ENCODE measurements at regions not wholly inside any gene's neighbourhood (a gene's known extent, or its start where the extent isn't known, plus 50 kb on each side); places are given as distances from the start of the nearest gene placed in this dataset.

DNA sequence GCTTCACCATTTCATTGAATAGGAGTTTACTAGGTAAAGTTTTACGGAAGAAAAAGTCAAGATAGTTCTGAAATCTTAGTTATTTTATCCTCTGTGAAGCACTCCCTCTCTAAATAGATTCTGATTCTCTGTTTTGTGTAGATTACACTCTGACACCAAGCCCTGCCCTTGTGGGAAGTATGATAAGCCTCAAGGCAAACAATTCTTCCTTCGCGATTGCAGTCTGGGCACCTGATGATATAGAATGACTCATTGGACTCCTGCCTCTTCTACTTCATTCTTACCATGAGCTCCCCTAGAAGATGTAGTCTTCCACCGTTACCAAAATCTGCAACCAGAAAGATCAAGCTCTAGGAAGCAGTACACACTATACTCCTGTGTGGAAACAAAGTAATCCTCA lies 626.9 kb upstream of the PTGER4 start:
- DNase-seq (ENCODE audit: low read depth, low spot score): no peak

DNA sequence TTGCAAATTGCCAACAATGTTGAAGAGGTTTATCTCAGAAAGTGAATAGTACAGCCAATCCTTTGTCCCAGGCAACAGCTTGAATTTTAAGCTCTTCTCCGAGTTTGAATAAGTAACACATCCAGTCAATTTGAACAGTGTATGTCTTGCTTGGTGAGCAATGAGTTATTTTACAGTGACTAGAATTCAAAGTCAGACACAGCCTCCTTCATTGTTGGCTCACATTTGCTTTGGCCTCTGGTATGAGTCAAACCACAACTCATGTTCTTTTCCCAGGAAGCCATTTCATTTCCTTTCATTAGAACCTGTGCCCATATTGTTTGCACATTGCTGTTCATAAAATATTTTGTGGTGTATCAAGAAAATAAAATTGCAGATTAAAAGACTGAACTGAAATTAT lies 622.0 kb upstream of the DAB2 start:
- DNase-seq (ENCODE audit: low read depth, low spot score): no peak

DNA sequence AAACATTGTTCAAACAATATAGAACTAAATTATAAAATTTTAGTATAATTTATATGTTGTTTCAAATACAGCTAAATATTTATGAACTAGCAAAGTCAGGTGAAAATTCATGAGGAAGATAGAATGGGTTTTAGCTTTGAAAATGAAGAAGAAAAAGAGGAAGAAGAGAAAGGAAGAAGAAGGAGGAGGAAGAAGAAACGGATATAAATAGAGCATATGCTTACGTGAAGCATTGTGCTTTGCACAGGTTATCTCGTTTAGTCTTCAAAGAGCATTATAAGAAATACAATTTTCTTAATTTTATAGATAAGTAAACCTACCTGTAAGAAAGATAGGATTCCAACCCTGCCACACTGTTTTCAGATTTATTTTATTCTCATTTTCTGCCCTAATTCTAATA lies 620.6 kb upstream of the DAB2 start:
- DNase-seq (ENCODE audit: low read depth, low spot score): no peak

DNA sequence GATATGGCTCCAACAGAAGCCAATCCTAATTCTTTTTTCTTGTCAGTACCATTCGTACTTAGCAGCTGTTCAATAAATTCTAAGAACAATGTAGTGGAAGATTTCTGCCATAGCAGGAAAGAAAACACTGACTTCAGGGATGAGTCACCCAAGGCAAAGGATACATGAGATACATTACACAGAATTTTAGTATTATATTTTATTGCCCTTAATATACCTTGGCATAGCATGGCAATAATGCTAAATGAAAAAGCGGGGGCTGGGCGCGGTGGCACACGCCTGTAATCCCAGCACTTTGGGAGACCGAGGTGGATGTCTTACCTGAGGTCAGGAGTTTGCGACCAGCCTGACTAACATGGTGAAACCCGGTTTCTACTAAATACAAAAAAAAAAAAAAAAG lies 619.1 kb upstream of the DAB2 start:
- DNase-seq (ENCODE audit: low read depth, low spot score): no peak

DNA sequence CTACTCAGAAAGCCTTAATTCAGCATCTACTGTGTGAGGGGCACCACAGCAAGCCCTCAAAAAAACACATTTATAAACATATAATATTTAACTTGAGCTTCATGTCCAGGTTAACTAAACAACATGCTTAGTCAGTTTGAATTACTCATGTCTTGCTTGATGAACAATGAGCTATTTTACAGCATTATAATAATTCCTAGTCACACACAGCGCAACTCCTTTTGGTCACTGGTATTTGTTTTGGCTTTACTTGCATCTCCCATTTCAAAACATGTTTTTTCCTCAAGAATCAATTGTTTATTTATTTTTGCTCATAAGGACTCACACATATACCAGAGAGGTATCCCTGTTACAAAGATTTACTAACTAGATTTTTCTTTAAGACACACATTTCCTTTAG lies 616.7 kb upstream of the DAB2 start:
- DNase-seq (ENCODE audit: low read depth, low spot score): no peak

DNA sequence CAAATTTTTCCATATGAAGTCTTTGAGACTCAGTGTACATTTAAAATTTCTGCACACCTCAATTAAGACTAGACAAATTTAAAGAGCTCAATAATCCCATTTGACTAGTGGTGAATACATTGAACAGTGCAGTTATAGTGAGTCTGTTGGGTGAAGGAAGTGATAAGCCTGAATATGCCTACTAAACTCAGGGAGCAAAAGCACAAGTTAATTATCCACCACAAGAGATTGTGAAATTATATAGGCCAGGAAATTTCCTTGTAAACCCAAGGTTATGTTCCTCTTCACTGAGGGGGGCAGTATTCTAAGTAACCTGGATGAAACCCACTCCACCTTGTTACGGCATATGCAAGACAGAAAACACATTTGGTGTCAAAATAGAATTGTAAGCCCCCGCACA lies 612.9 kb upstream of the DAB2 start:
- no peak for DNase-seq (ENCODE audit: low read depth, low spot score)

DNA sequence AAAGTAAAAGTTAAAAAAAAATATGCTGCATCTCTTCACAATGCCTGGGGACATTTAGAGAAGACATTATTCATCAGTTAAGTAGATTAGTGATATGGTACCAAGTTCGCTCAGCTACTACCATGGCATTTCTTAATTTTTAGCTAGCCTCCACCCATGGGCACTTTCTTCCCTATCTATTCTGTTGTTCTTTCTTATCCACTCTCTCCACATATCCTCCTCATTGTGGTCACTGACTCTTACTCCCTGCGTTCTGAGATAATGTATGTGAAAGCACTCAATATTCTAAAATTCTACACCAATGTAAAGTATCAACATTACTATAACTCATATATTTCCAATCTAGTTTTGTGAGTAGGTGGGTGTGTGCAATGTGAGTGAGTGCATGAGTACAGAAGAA lies 609.7 kb upstream of the DAB2 start:
- DNase-seq (ENCODE audit: low read depth, low spot score): no peak

DNA sequence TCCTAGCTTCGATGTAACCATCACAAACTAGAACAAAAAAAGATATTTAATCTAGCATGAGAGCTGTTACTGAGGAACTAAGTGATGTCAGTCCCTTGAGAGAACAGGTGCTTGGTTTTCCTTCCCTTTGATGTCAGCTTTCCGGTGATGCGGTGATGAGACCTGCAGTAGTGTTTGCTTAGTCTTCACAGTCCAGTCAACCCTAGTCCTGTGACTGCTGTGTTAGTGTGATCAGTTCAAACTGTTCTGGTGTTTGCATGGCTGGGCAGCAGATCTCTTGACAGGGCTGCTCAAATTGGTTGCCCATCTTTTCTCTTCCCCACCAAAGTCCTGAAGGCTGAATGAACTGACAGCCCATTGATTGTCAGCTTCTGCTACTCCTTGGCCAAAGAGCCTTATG lies 608.6 kb upstream of the DAB2 start:
- DNase-seq (ENCODE audit: low read depth, low spot score): no peak

DNA sequence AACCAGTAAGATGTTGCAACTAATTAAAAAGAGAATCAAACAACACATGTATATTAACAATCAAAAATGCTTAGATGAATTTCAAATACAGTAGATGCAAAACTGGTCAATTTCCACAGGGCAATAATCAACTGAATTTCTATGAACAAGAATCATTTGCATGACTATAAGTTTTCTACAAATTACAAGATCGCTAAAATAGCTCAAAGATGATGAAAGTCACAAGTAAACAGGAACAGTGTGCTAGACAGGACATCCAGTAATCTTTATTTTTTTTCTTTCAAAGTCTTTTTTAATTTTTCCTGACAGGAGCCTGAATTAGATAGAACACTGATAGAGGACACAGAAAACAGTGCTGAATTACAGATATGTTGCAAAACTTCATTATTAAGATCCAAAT lies 608.2 kb upstream of the DAB2 start:
- no peak for DNase-seq (ENCODE audit: low read depth, low spot score)

DNA sequence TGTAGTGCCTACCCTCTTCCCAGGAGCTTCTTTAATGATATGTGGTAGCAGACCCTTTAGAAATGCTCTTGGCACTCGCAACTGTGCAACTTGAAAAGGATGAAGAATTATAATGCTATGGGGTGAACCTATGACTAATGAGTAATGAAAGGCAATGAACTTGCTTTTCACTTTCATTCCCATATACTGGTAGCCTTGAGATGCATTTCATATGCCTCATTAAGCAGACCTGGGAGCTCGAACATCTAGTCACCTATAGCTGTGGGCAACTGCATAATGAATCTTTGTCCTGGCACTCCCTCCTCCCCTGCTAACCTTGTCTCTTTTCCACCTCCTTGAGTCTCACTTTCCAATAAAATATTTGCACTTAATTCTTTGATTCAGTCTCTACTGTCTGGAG lies 605.9 kb upstream of the DAB2 start:
- DNase-seq (ENCODE audit: low read depth, low spot score): no peak

DNA sequence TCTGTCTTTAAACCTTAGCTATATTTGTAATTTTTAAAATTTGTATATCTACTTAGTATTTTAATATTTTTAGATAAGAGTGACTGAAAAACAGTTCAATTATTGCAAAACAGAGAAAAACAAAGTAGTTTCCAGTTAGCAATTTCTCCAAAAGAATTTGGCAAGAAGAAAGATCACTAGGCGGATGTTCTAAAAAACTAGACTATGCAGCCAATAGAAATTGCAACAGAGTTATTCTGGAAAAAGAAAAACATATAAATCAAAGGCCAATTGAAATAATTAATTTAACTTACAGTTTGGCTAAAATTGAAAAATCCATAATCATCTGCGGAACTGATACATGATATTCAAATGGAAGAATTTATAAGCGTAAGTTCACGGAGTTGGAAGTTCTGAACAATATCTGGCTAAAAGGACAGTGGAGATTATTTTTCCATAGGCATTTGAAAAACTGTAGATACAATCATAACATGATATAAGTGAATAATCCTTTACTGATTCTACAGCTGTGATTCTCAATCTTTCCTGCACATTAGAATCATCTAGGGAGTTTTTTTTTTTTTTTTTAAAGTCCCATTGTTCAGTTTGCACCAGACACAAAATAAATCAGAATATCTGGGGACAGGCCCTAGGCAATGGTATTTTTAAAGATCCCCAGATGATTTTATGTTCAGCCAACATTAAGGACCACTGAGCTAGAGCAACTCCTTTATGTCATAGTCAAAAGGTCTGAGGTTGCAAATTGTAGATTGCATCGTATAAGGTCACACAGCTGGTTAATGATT lies 605.1 kb upstream of the DAB2 start:
- DNase-seq (ENCODE audit: low read depth, low spot score): no peak

DNA sequence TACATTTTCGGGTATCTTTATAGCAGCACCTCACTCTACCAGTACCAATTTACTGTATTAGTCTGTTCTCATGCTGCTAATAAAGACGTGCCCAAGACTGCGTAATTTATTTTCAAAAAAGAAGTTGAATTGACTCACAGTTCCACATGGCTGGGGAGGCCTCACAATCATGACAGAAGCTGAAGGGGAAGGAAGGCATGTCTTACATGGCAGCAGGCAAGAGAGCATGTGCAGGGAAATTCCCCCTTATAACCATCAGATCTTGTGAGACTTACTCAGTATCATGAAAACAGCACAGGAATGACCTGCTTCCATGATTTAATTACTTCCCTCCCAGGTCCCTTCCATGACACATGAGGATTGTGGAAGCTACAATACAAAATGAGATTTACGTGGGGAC lies 602.6 kb upstream of the DAB2 start:
- no peak for DNase-seq (ENCODE audit: low read depth, low spot score)

DNA sequence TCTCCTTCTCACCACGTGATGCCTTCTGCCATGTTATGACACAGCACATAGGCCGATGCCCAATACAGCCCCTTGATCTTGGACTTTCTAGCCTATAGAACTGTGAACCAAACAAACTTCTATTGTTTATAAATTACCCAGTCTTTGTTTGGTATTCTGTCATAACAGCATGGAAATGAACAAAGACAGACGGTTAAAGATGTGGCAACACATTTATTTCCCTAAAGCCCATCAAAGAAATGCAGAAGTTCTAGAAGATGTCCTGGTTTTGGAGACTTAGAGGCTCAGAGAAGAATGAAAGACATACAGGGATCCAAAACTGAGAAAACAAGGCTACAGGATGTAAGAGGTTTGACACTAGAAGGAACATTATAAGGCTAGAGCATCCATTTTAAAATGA lies 600.8 kb upstream of the DAB2 start:
- no peak for DNase-seq (ENCODE audit: low read depth, low spot score)

DNA sequence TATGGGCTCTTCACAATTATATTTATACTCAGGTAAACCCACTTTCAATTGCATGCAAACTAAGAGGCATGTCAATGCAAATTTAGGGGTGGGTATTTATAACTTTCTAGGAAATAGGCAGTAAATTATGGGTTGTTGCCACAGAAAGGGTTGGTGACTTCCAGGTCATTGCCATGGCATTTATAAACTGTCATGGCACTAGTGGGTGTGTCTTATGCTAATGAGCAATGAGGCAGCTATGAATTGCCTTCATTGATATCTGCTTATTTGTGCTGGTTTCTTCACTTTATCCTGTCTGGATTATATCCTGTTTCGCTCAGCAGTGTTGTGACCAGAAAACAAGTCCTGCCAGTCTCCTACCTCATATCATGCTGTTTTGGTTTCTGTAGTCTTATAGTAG lies 597.3 kb upstream of the DAB2 start:
- DNase-seq (ENCODE audit: low read depth, low spot score): no peak

DNA sequence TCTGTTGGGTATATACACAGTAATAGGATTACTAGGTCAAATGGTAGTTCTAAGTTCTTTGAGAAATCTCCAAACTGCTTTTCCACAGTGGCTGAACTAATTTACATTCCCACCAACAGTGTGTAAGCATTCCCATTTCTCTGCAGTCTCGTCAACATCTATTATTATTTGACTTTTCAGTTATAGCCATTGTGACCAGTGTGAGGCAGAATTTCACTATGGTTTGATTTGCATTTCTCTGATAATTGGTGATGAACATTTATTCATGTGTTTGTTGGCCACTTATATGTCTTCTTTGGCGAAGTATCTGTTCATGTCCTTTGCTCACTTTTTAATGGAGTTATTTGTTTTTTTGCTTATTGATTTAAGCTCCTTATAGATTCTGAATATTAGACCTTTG lies 596.2 kb upstream of the DAB2 start:
- DNase-seq (ENCODE audit: low read depth, low spot score): no peak

DNA sequence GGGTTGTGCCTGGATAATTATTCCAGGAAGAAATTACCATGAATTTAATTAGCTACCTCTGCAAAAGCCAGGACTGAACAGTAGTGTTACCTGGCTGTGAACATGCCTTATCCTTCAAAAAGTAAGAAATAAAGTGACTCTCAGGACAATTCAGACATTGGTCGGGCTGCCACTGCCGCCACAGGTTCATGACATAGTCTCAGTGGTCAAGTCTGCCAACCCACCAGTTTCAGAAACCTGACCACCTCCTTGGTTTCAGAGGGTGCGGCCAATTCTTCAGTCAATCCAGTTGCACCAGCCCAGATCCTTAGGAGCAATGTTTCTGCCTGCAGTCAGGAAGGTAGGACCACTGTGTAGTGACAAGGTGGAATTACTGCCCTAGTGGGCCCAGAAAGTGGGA lies 593.1 kb upstream of the DAB2 start:
- DNase-seq (ENCODE audit: low read depth, low spot score): no peak

DNA sequence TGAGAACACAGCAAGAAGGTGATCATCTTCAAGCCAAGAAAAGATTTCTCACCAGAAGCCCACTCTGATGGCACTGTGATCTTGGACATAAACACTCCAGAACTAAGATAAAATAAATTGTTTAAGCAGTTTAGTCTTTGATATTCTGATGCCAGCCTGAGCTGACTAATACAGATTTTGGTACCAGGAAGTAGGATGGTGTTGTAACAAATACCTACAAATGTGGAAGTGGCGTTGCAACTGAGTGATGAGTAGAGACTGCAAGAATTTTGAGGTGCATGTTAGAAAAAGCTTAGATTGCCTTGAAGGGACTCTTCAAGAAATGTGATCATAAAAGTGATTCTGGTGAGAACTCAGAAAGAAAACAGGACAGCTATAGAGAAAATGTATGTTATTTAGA lies 592.4 kb upstream of the DAB2 start:
- no peak for DNase-seq (ENCODE audit: low read depth, low spot score)

DNA sequence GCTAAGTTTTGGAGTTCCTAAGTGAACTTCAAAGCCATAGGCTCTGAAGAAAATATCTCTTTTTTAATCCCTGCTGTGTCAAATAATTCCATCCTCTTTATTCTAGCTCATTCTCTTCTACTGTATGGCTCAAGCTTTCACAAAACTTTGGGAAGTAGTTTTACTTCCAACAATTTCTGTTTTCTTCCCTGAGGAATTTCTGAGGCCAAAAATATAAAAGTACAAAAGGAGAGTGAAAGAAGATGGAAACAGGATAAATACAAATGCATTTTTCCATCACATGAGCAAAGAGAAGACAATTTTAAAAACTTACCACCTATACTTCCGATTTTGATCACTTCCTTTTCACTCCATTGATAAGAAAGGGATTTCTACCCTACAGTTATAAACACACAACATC lies 585.7 kb upstream of the DAB2 start:
- no peak for DNase-seq (ENCODE audit: low read depth, low spot score)

DNA sequence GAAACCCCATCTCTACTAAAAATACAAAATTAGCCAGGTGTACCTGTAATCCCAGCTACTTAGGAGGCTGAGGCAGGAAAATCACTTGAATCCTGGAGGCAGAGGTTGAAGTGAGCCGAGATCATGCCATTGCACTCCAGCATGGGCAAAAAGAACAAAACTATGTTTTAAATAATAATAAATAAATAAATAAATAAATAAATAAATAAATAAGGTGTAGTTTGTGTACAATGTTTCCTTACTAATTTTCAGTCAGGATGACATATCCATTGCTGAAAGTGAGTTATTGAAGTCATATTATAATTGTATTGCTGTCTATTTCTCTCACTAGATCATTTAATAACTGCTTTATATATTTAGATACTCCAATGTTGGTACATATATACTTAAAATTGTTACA lies 581.5 kb upstream of the DAB2 start:
- no peak for DNase-seq (ENCODE audit: low read depth, low spot score)

DNA sequence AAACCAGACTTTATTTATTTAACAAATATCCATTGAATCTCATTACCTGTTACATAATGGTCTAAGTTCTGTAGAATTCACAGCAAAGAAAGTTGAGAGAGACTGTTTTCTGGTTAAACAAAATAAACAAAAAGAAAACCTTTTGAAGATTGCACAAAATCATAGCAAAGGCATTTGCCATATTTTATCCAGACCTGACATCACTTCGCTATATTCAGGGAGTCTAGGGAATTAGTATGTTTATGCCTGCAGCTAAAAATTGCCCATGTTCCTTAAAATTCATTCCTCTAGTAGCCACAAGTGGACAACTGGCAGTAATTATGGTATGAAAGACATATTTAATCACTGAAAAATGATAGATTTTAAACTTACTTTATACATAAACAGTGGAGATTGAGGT lies 577.0 kb upstream of the DAB2 start:
- DNase-seq (ENCODE audit: low read depth, low spot score): no peak

DNA sequence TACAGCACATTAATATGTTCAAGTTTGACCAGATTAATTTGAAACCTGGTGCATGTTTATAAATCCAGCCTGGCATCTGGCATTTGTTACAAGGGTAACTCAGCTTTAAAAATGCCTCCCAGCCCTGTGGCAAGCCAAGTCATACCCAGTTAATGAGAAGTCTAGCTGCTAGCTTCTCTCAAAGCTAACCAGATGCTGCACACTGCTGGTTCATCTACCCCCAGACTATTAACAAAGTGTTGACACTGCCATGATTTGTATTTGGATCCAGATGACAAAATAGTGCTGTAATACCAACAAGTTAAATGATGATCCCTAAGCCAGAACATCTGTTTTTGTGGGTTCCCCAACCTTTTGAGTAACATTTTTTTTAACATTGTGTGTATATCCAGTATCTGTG lies 573.7 kb upstream of the DAB2 start:
- no peak for DNase-seq (ENCODE audit: low read depth, low spot score)

DNA sequence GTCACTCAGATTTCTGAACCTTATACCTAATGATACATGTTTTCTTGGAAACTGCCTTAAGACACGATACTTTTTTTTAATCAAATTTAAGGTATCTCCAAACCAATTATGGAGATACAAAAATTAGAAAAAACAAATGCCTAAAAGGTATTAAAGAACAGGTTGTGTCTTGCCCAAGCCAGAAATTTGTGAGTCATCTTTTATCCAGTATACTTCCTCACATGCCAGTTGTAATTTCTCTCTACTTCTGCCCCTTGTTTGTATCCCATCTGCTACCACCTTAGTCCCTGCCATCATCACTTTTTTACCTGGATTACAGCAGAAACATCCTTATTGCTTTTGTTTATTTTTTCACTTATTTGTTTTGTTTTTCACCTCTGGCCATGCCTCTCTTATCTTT lies 571.2 kb upstream of the DAB2 start:
- DNase-seq (ENCODE audit: low read depth, low spot score): no peak

DNA sequence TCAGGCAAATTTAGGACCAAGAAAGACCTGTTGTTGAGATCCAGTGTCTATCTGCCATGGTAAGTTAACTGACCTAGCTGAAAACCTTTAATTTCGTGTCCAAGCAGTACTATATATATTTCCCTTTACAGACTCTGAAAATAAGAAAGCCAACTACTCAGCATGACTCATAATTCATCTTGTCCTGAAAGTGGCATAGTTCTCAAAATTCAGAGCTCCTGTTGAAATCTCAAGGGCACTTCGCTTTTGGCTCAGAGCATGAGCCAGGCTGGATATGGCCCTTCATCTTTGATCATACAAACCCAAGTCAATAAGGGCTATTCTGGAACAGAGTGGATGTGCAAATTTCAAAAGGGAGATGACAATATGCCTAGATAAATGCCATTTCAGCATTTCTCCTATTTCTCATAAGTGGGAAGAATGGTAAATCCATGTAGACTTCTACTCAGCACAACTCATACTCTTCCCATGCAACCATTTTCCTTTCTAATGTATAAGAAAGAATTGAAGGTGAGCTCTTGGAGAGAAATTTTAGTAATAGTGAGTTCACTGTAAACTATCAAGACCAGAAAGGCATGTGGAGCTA lies 567.9 kb upstream of the DAB2 start:
- DNase-seq (ENCODE audit: low read depth, low spot score): no peak

DNA sequence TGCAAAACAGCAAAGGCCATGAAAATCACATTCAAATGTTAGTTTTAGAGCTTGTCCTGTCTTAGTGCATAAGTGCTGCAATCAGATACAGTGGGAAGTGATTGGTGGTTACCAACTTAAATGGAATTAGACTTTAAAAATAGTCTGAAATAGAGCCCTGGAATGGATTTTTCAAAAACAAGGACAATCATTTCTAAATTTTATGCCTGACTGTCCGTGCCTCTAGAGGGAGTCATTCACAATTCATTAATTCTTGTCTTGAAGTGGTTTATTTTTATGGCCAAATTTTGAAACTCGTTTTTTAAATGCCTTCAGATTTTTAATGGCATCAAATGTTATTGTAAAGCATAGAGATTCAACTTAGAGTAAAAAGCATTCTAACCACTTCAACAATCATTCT lies 561.8 kb upstream of the DAB2 start:
- DNase-seq (ENCODE audit: low read depth, low spot score): no peak
